ENCODE measurements at regions not wholly inside any gene's neighbourhood (a gene's known extent, or its start where the extent isn't known, plus 50 kb on each side); places are given as distances from the start of the nearest gene placed in this dataset.

GRCh38 chr10:121658611-121659010 is 60.4 kb upstream of the FGFR2 start:
- H3K27me3 ChIP-seq (ENCODE audit: control insufficient read depth in 4 of 4, insufficient read depth in 4 of 4, low read length in 3 of 4): peaks cover 0 to 3% (median 0%) of the 10 kb centered on the region in 4 donors
- H3K4me3 ChIP-seq (ENCODE audit: low read depth in 1 of 3, low read length in 3 of 3): no peak overlapping the region
- H3K36me3 ChIP-seq (ENCODE audit: control insufficient read depth in 4 of 4, insufficient read depth in 3 of 4, low read depth in 1 of 4, low read length in 3 of 4): no peaks in the 10 kb centered on the region
- DNase-seq (ENCODE audit: low spot score): no peak
- no peak overlapping the region for H3K9ac ChIP-seq (ENCODE audit: low read depth in 1 of 2, low read length in 2 of 2)
- TF ChIP-seq, protein P1, sequence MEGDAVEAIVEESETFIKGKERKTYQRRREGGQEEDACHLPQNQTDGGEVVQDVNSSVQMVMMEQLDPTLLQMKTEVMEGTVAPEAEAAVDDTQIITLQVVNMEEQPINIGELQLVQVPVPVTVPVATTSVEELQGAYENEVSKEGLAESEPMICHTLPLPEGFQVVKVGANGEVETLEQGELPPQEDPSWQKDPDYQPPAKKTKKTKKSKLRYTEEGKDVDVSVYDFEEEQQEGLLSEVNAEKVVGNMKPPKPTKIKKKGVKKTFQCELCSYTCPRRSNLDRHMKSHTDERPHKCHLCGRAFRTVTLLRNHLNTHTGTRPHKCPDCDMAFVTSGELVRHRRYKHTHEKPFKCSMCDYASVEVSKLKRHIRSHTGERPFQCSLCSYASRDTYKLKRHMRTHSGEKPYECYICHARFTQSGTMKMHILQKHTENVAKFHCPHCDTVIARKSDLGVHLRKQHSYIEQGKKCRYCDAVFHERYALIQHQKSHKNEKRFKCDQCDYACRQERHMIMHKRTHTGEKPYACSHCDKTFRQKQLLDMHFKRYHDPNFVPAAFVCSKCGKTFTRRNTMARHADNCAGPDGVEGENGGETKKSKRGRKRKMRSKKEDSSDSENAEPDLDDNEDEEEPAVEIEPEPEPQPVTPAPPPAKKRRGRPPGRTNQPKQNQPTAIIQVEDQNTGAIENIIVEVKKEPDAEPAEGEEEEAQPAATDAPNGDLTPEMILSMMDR (IDR thresholded peaks at IDR 0.05; ENCODE audit: low read depth, low read length, missing input control): no peak
- TF ChIP-seq TAF1 (conservative IDR thresholded peaks at IDR 0.05): no peak
- H3K27ac ChIP-seq (ENCODE audit: low read depth in 1 of 2, low read length in 2 of 2): no peak overlapping the region
- 91% methylated on average over 3 of the region's 3 CpGs for WGBS
- no peaks in the 10 kb centered on the region for H3K4me1 ChIP-seq (ENCODE audit: control insufficient read depth in 4 of 4, insufficient read depth in 4 of 4, low read length in 3 of 4)
- no peaks in the 10 kb centered on the region for H3K9me3 ChIP-seq (ENCODE audit: control insufficient read depth in 4 of 4, low read length in 3 of 4)

- Histone ChIP-seq H3K27me3 (ENCODE audit: control insufficient read depth in 4 of 4, insufficient read depth in 4 of 4, low read length in 3 of 4) (peaks cover 0 to 3% (median 0%) of the 10 kb centered on the region in 4 donors), H3K4me1 (ENCODE audit: control insufficient read depth in 4 of 4, insufficient read depth in 4 of 4, low read length in 3 of 4) (no peaks in the 10 kb centered on the region), H3K9me3 (ENCODE audit: control insufficient read depth in 4 of 4, low read length in 3 of 4) (no peaks in the 10 kb centered on the region), H3K9ac (ENCODE audit: low read depth in 1 of 2, low read length in 2 of 2) (no peak overlapping the region), H3K36me3 (ENCODE audit: control insufficient read depth in 4 of 4, insufficient read depth in 3 of 4, low read depth in 1 of 4, low read length in 3 of 4) (no peaks in the 10 kb centered on the region), H3K4me3 (ENCODE audit: low read depth in 1 of 3, low read length in 3 of 3) (no peak overlapping the region), H3K27ac (ENCODE audit: low read depth in 1 of 2, low read length in 2 of 2) (no peak overlapping the region)
- TF ChIP-seq RAD21 (IDR thresholded peaks at IDR 0.05): no peak
- TF ChIP-seq RXRA (IDR thresholded peaks at IDR 0.05): no peak
- TF ChIP-seq FOXA1 (IDR thresholded peaks at IDR 0.05): no peak
- no peak for TF ChIP-seq TAF1 (conservative IDR thresholded peaks at IDR 0.05)
- TF ChIP-seq, protein P2, sequence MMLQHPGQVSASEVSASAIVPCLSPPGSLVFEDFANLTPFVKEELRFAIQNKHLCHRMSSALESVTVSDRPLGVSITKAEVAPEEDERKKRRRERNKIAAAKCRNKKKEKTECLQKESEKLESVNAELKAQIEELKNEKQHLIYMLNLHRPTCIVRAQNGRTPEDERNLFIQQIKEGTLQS (IDR thresholded peaks at IDR 0.05): no peak
- no peak for TF ChIP-seq FOXA2 (IDR thresholded peaks at IDR 0.05)
- no peak for TF ChIP-seq YY1 (IDR thresholded peaks at IDR 0.05)
- no peak for TF ChIP-seq JUND (IDR thresholded peaks at IDR 0.05)
- TF ChIP-seq SP1 (IDR thresholded peaks at IDR 0.05): no peak
- TF ChIP-seq HNF4A (conservative IDR thresholded peaks at IDR 0.05): no peak
- TF ChIP-seq GABPA (IDR thresholded peaks at IDR 0.05 in 1 of 2, conservative IDR thresholded peaks at IDR 0.05 in 1 of 2): no peak
- no peak for TF ChIP-seq REST (IDR thresholded peaks at IDR 0.05)
- TF ChIP-seq NR2F2 (IDR thresholded peaks at IDR 0.05): no peak
- DNase-seq (ENCODE audit: low spot score): no peak
- 91% methylated on average over 5 of the region's 5 CpGs for WGBS
These were observed 59.9 kb upstream of the FGFR2 start for GRCh38 chr10:121658111-121658510.
